Activated T-helper 1 cell treated with anti-CD3 and anti-CD28 coated beads, Interleukin-12 subunit alpha, Interleukin-12 subunit beta, Interleukin-2, Interleukin-4 antibody, amounts not matched to agents 30 ng/mL and 10 ng/mL and 1 ng/mL, durations not matched to agents 14 hours and 24 hours and 36 hours (primary cell): ENCODE measurements at regions not wholly inside any gene's neighbourhood (a gene's known extent, or its start where the extent isn't known, plus 50 kb on each side); places are given as distances from the start of the nearest gene placed in this dataset.

Experiments used
- DNase-seq: peaks from one replicate; pipeline ENCODE4 v3.0.0; 2021; ENCODE audit warnings: low spot score
- H3K27ac Mint-ChIP-seq: one replicate; pipeline ENCODE4 v1.8.0; 2021; ENCODE audit warnings: mild to moderate bottlenecking, mixed read lengths
- H3K27me3 Mint-ChIP-seq: one replicate; pipeline ENCODE4 v1.8.0; 2022; ENCODE audit warnings: mild to moderate bottlenecking, moderate library complexity, mixed read lengths; ENCODE audit not compliant: insufficient read depth
- H3K36me3 Mint-ChIP-seq: one replicate; pipeline ENCODE4 v1.8.0; 2021; ENCODE audit warnings: low read depth, mixed read lengths
- H3K4me1 Mint-ChIP-seq: one replicate; pipeline ENCODE4 v1.8.0; 2021; ENCODE audit warnings: low read depth, mixed read lengths
- H3K4me3 Mint-ChIP-seq: one replicate; pipeline ENCODE4 v1.8.0; 2021; ENCODE audit warnings: mild to moderate bottlenecking, moderate library complexity, mixed read lengths
- H3K9me3 Mint-ChIP-seq: one replicate; pipeline ENCODE4 v1.8.0; 2021; ENCODE audit warnings: mixed read lengths
- intact Hi-C: fragments of 100-400 bp; cut with micrococcal nuclease; formaldehyde crosslinking; loops from one replicate; pipeline ENCODE4 v1.15.1; 2024

DNA sequence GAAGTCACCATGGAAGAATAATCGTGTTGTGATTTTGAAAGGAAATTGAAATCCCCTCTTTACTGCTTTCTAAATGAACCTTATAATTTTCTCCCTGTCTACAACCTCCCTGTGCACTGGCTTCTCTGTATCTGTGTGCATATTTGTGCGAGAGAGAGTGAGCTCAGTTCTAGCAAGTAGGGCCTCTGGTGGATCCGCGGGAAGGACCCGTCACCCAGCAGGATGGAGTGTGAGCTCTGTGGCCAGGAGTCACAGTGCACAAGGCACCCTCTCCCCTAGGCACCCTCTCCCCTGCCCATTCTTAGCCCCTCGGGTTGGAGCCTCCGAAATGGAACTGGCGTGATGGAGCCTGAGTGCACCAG, 109.0 kb downstream of the TRIM29 start:
- intact Hi-C loops = no loop called here
- DNase-seq = no peak
- H3K27ac Mint-ChIP-seq = no peak overlapping the region
- H3K4me1 Mint-ChIP-seq = no peaks in the 10 kb centered on the region
- peaks cover 7% of the 10 kb centered on the region for H3K27me3 Mint-ChIP-seq
- no peaks in the 10 kb centered on the region for H3K9me3 Mint-ChIP-seq
- no peak overlapping the region for H3K4me3 Mint-ChIP-seq
- no peaks in the 10 kb centered on the region for H3K36me3 Mint-ChIP-seq

GRCh38 chr11:120028181-120028896, 109.6 kb downstream of the TRIM29 start:
- no peak for DNase-seq
- no peak overlapping the region for H3K27ac Mint-ChIP-seq
- peaks cover 9% of the 10 kb centered on the region for H3K27me3 Mint-ChIP-seq
- H3K4me1 Mint-ChIP-seq = no peaks in the 10 kb centered on the region
- H3K4me3 Mint-ChIP-seq = no peak overlapping the region
- no peaks in the 10 kb centered on the region for H3K36me3 Mint-ChIP-seq
- H3K9me3 Mint-ChIP-seq = no peaks in the 10 kb centered on the region
- intact Hi-C loops = no loop called here

- intact Hi-C loops = no loop called here
- peaks cover 9% of the 10 kb centered on the region for H3K27me3 Mint-ChIP-seq
- DNase-seq = no peak
Observed at GRCh38 chr11:120027546-120028180, 110.2 kb downstream of the TRIM29 start.

GRCh38 chr11:120025606-120026335, 112.1 kb downstream of the TRIM29 start:
- Mint-ChIP-seq H3K4me3 (no peak overlapping the region), H3K27me3 (peaks cover 7% of the 10 kb centered on the region), H3K27ac (no peak overlapping the region), H3K36me3 (no peaks in the 10 kb centered on the region), H3K4me1 (no peaks in the 10 kb centered on the region), H3K9me3 (no peaks in the 10 kb centered on the region)
- intact Hi-C loops = no loop called here
- DNase-seq = no peak

More at GRCh38 chr11:120027546-120028180, 110.2 kb downstream of the TRIM29 start:
- no peak overlapping the region for H3K4me3 Mint-ChIP-seq
- H3K27ac Mint-ChIP-seq = no peak overlapping the region
- no peaks in the 10 kb centered on the region for H3K36me3 Mint-ChIP-seq
- no peaks in the 10 kb centered on the region for H3K4me1 Mint-ChIP-seq
- H3K9me3 Mint-ChIP-seq = no peaks in the 10 kb centered on the region

GRCh38 chr11:120024586-120024985, 113.3 kb downstream of the TRIM29 start:
- H3K4me1 Mint-ChIP-seq = no peaks in the 10 kb centered on the region
- H3K9me3 Mint-ChIP-seq = no peaks in the 10 kb centered on the region
- peaks cover 7% of the 10 kb centered on the region for H3K27me3 Mint-ChIP-seq
- no peak overlapping the region for H3K4me3 Mint-ChIP-seq
- no peaks in the 10 kb centered on the region for H3K36me3 Mint-ChIP-seq
- intact Hi-C loops = no loop called here
- DNase-seq = no peak
- no peak overlapping the region for H3K27ac Mint-ChIP-seq

- Mint-ChIP-seq H3K27ac (no peak overlapping the region), H3K9me3 (no peaks in the 10 kb centered on the region), H3K4me1 (no peaks in the 10 kb centered on the region), H3K36me3 (no peaks in the 10 kb centered on the region), H3K27me3 (peaks cover 7% of the 10 kb centered on the region), H3K4me3 (no peak overlapping the region)
- intact Hi-C loops = no loop called here
- DNase-seq = no peak
Observed at GRCh38 chr11:120024046-120024445, 113.9 kb downstream of the TRIM29 start.

DNA sequence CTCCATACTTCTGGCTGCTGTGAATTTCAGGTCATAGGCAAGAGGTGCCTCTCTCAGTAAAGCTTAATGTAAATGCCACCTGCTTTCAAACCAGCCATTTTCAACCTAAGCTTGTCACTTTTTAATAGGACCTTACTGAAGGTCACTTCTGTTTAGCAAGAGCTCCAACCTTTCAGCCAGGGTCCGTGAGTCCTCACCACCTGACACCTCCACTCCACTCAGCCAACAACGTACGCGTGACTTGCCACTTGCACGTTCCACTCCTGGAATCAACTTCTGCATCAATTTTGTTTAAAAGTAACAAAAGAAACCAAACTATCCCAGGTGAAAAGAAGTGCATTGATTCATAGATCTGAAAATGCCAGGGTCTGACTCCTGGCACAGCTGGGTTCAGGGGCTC, 114.4 kb downstream of the TRIM29 start:
- no peak overlapping the region for H3K4me3 Mint-ChIP-seq

GRCh38 chr11:120023120-120023519, 114.8 kb downstream of the TRIM29 start:
- Mint-ChIP-seq H3K27ac (no peak overlapping the region), H3K36me3 (no peaks in the 10 kb centered on the region), H3K27me3 (peaks cover 7% of the 10 kb centered on the region), H3K4me1 (no peaks in the 10 kb centered on the region), H3K4me3 (no peak overlapping the region), H3K9me3 (no peaks in the 10 kb centered on the region)
- intact Hi-C loops = no loop called here
- no peak for DNase-seq

More for the DNA sequence above, 114.4 kb downstream of the TRIM29 start:
- DNase-seq = no peak
- no peak overlapping the region for H3K27ac Mint-ChIP-seq
- no peaks in the 10 kb centered on the region for H3K9me3 Mint-ChIP-seq
- H3K4me1 Mint-ChIP-seq = no peaks in the 10 kb centered on the region
- H3K27me3 Mint-ChIP-seq = peaks cover 7% of the 10 kb centered on the region
- intact Hi-C loops = no loop called here
- H3K36me3 Mint-ChIP-seq = no peaks in the 10 kb centered on the region

GRCh38 chr11:120022617-120023016, 115.3 kb downstream of the TRIM29 start:
- Mint-ChIP-seq H3K4me1 (no peaks in the 10 kb centered on the region), H3K9me3 (no peaks in the 10 kb centered on the region)

DNA sequence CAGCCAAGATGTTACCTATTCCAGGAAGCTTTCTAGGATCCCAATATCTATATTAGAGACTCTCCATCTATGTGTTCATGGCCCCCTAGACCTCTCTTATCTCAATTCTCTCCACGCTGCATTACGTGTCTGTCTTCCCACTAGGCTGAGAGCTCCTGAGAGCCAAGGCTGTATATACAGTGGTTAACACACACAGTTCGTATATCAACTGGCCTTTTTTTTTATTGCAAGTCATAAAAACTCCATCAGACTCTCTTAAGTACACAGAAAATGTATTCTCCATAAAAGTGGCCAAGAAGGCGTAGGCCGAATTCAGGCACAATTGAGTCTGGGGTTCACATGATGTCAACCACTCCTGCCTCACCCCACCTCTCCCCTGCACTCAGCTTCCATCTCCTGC, 115.9 kb downstream of the TRIM29 start:
- H3K27me3 Mint-ChIP-seq = peaks cover 10% of the 10 kb centered on the region
- intact Hi-C loops = no loop called here
- H3K4me3 Mint-ChIP-seq = no peak overlapping the region
- no peak overlapping the region for H3K27ac Mint-ChIP-seq
- DNase-seq = no peak
- no peaks in the 10 kb centered on the region for H3K4me1 Mint-ChIP-seq
- H3K36me3 Mint-ChIP-seq = no peaks in the 10 kb centered on the region
- no peaks in the 10 kb centered on the region for H3K9me3 Mint-ChIP-seq

More at GRCh38 chr11:120022617-120023016, 115.3 kb downstream of the TRIM29 start:
- intact Hi-C loops = no loop called here
- Mint-ChIP-seq H3K4me3 (no peak overlapping the region), H3K36me3 (no peaks in the 10 kb centered on the region), H3K27ac (no peak overlapping the region), H3K27me3 (peaks cover 9% of the 10 kb centered on the region)
- DNase-seq = no peak

DNA sequence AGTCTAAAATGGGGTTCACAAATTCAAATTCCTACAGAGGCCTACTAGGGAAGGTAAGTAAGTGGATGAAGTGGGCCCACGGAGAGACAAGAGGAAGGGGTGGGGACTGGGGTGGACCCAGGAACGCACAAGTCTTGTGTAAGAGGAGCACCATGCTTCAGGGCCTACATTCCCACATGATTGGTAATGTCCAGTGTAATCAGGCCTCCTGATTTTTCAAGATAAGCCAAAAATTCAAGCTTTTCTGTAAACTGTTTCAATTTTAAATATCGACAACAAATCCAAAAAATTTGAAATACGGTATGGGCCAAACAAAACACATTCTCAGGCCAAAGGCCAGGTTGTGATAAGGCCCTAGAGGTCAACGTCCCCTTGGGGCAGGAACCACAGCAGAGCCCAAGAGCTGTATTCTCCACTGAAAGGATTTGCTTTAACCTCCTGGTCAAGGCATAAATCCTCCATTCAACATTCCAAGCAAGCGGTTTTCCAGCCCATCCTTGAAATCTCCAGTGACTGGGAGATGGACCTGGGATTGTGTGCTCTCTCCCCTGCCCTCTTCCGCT, 116.4 kb downstream of the TRIM29 start:
- no peak overlapping the region for H3K27ac Mint-ChIP-seq
- H3K4me3 Mint-ChIP-seq = no peak overlapping the region
- H3K27me3 Mint-ChIP-seq = peaks cover 10% of the 10 kb centered on the region
- intact Hi-C loops = no loop called here
- H3K4me1 Mint-ChIP-seq = no peaks in the 10 kb centered on the region
- no peak for DNase-seq
- no peaks in the 10 kb centered on the region for H3K9me3 Mint-ChIP-seq
- H3K36me3 Mint-ChIP-seq = no peaks in the 10 kb centered on the region

DNA sequence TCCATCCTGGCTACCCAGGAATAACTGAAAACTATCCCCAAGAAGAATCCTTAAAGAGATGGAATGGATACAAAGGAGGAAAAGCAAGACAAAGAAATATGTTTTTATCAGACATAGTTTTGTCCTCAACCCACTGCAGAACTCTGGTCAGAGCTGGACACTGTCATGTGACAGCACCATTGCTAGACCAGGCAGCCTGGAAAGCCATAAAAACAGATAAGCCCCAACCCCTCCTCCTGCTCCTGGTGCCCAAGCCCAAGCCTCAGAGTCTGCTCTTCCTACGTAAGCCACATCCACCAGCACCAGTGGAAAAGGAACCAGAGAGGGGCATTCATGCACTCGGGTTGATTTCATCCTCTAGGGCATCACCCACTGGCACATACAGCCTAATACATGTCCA, 116.9 kb downstream of the TRIM29 start:
- H3K4me1 Mint-ChIP-seq = no peaks in the 10 kb centered on the region
- H3K9me3 Mint-ChIP-seq = no peaks in the 10 kb centered on the region
- no peak for DNase-seq
- peaks cover 10% of the 10 kb centered on the region for H3K27me3 Mint-ChIP-seq
- no peaks in the 10 kb centered on the region for H3K36me3 Mint-ChIP-seq
- intact Hi-C loops = no loop called here
- no peak overlapping the region for H3K4me3 Mint-ChIP-seq
- no peak overlapping the region for H3K27ac Mint-ChIP-seq

- no peak overlapping the region for H3K27ac Mint-ChIP-seq
- no peaks in the 10 kb centered on the region for H3K4me1 Mint-ChIP-seq
- no peaks in the 10 kb centered on the region for H3K9me3 Mint-ChIP-seq
- no peak for DNase-seq
- intact Hi-C loops = no loop called here
- H3K27me3 Mint-ChIP-seq = peaks cover 10% of the 10 kb centered on the region
- H3K36me3 Mint-ChIP-seq = no peaks in the 10 kb centered on the region
- H3K4me3 Mint-ChIP-seq = no peak overlapping the region
Observed at GRCh38 chr11:120020486-120020885, 117.4 kb downstream of the TRIM29 start.
